K562 (cell line): ENCODE measurements at regions not wholly inside any gene's neighbourhood (a gene's known extent, or its start where the extent isn't known, plus 50 kb on each side); places are given as distances from the start of the nearest gene placed in this dataset.

Experiments used
- ATAC-seq: fragments of 200-7000 bp; cut with Tn5 transposase; 3 replicates; pipeline ENCODE4 v1.9.1; 2020; ENCODE audit warnings: moderate library complexity
- BruUV-seq: library from RNA; stranded (reverse); fragments of 400-500 nt; replicated peaks from 2 replicates; lab custom pipeline; 2021; lab: Mats Ljungman, UMichigan
- CTCF ChIA-PET: fragments of 300-600 bp; formaldehyde crosslinking; extraction: SDS; loops from one replicate; lab custom pipeline; 2021; ENCODE audit warnings: low intra/inter-chr PET ratio; lab: Yijun Ruan, JAX
- POLR2A ChIA-PET: fragments of 300-600, 350-650 bp; sonication (Branson Sonifier 250); formaldehyde crosslinking; extraction: SDS; loops from one replicate; lab custom pipeline; 2021; ENCODE audit warnings: antibody characterized with exemption, inconsistent platforms; lab: Yijun Ruan, JAX
- DNase-seq, 4 experiments: peaks; one replicate each; pipeline versions ENCODE4 v3.0.0 to v3.0.0-alpha.2; 2011 to 2018; ENCODE audit warnings: low spot score in 3 of 4, mixed read lengths in 3 of 4; ENCODE audit errors: extremely low read depth in 1 of 4
- FAIRE-seq: peaks from 2 replicates; lab custom pipeline; 2011; peaks lifted over from hg19 to GRCh38; lab: Jason Lieb, UNC
- H2AFZ ChIP-seq: 2 replicates; pipeline ENCODE4 v1.6.0; 2011; ENCODE audit warnings: low read depth, low read length, control low read depth, inconsistent platforms
- H3K27ac ChIP-seq: fragments of 200-600 bp; 3 replicates; pipeline ENCODE4 v1.8.0; 2011; ENCODE audit warnings: low read depth, mild to moderate bottlenecking, control low read depth, inconsistent platforms, low read length, moderate library complexity, mixed read lengths; ENCODE audit errors: extremely low read depth
- H3K27me3 ChIP-seq, 2 experiments: fragments of 300-600 bp in 1 of 2; 2 replicates in 1 of 2; 3 replicates in 1 of 2; pipeline versions ENCODE4 v1.6.0 to v1.8.0; 2011; ENCODE audit warnings: inconsistent platforms in 2 of 2, low read length in 2 of 2, mild to moderate bottlenecking in 1 of 2, mixed read lengths in 1 of 2, moderate library complexity in 1 of 2; ENCODE audit not compliant: control insufficient read depth in 2 of 2, insufficient read depth in 2 of 2
- H3K36me3 ChIP-seq: fragments of 300-600 bp; 3 replicates; pipeline ENCODE4 v1.8.0; 2011; ENCODE audit warnings: mild to moderate bottlenecking, low read length, inconsistent platforms; ENCODE audit not compliant: control insufficient read depth, insufficient read depth
- H3K4me1 ChIP-seq, 2 experiments: fragments of 200-600 bp in 1 of 2; replicated peaks in 1 of 2; 2 replicates in 1 of 2; 3 replicates in 1 of 2; pipeline versions ENCODE4 v1.5.1 to v1.8.0; 2011; ENCODE audit warnings: inconsistent platforms in 2 of 2, low read length in 2 of 2, mild to moderate bottlenecking in 1 of 2, mixed read lengths in 1 of 2, moderate library complexity in 1 of 2; ENCODE audit not compliant: control insufficient read depth in 2 of 2, insufficient read depth in 2 of 2
- H3K4me2 ChIP-seq: 2 replicates; pipeline ENCODE4 v1.6.1; 2011; ENCODE audit warnings: low read length, control low read depth, inconsistent platforms, mixed read lengths; ENCODE audit not compliant: insufficient read depth
- H3K4me3 ChIP-seq: fragments of 200-600 bp; sonication (generic), shearing (Covaris generic); 2 replicates; pipeline ENCODE4 v1.5.1; 2016; ENCODE audit warnings: control low read depth, inconsistent platforms
- H3K79me2 ChIP-seq: fragments of 200-600 bp; 3 replicates; pipeline ENCODE4 v1.8.0; 2011; ENCODE audit warnings: low read length, inconsistent platforms; ENCODE audit not compliant: control insufficient read depth, insufficient read depth
- H3K9ac ChIP-seq, 2 experiments: 2 replicates each; pipeline versions ENCODE4 v1.6.0 to v1.6.1; 2011; ENCODE audit warnings: low read depth in 2 of 2, low read length in 2 of 2, control low read depth in 1 of 2, inconsistent platforms in 1 of 2, mild to moderate bottlenecking in 1 of 2, mixed read lengths in 1 of 2; ENCODE audit not compliant: insufficient read depth in 1 of 2
- H3K9me1 ChIP-seq: one replicate; pipeline ENCODE4 v1.6.0; 2011; ENCODE audit warnings: inconsistent platforms, mild to moderate bottlenecking, low read length, moderate library complexity; ENCODE audit not compliant: control insufficient read depth, insufficient read depth
- H3K9me3 ChIP-seq: replicated peaks from 2 replicates; pipeline ENCODE4 v1.5.1; 2011; ENCODE audit warnings: low read depth, low read length, inconsistent platforms; ENCODE audit not compliant: control insufficient read depth, insufficient read depth
- H4K20me1 ChIP-seq: replicated peaks from 2 replicates; pipeline ENCODE4 v1.6.1; 2011; ENCODE audit warnings: low read length, inconsistent platforms, mixed read lengths; ENCODE audit not compliant: control insufficient read depth, insufficient read depth
- BRD9 ChIP-seq: fragments of 450-650 bp; IDR thresholded peaks from 2 replicates; pipeline ENCODE4 v1.6.1; 2018; ENCODE audit warnings: low read depth; ENCODE audit not compliant: partially characterized antibody
- NFIX ChIP-seq: fragments of 250-450 bp; sonication (Bioruptor Pico); IDR thresholded peaks from 2 replicates; pipeline ENCODE4 v1.4.0; 2020; ENCODE audit warnings: low read depth, mild to moderate bottlenecking, moderate library complexity
- PHF8 ChIP-seq: fragments of 200-600 bp; sonication (generic); IDR thresholded peaks from 2 replicates; pipeline ENCODE4 v1.6.1; 2012; ENCODE audit warnings: mixed run types, mild to moderate bottlenecking, inconsistent platforms, low read length, moderate library complexity, borderline replicate concordance
- PPARD ChIP-seq: fragments of 250-450 bp; sonication (Bioruptor Pico); IDR thresholded peaks from 2 replicates; pipeline ENCODE4 v1.8.0; 2022; ENCODE audit warnings: inconsistent platforms, mild to moderate bottlenecking, moderate library complexity
- PRMT5 ChIP-seq: sonication (generic); formaldehyde crosslinking; IDR thresholded peaks from 2 replicates; pipeline ENCODE4 v1.5.0; 2020; ENCODE audit warnings: missing genetic modification reagents
- SIN3A ChIP-seq, 2 experiments: fragments of 150-350 bp in 1 of 2; IDR thresholded peaks; 2 replicates each; pipeline ENCODE4 v1.6.1; 2011 to 2016; ENCODE audit warnings: borderline replicate concordance in 2 of 2, low read depth in 2 of 2, low read length in 2 of 2, mild to moderate bottlenecking in 2 of 2, moderate library complexity in 2 of 2; ENCODE audit not compliant: control insufficient read depth in 1 of 2
- SIX5 ChIP-seq, 2 experiments: IDR thresholded peaks; 2 replicates each; pipeline ENCODE4 v1.6.1; 2011; ENCODE audit warnings: low read length in 2 of 2, borderline replicate concordance in 1 of 2, low read depth in 1 of 2, mild to moderate bottlenecking in 1 of 2, moderate library complexity in 1 of 2; ENCODE audit not compliant: insufficient read depth in 1 of 2
- SRSF7 ChIP-seq: fragments of 200-400 bp; formaldehyde crosslinking; optimal IDR thresholded peaks from 2 replicates; pipeline ENCODE3; 2017; ENCODE audit warnings: mild to moderate bottlenecking, low read depth, low read length
- TBP ChIP-seq: optimal IDR thresholded peaks from 2 replicates; pipeline ENCODE3; 2011; ENCODE audit warnings: low read depth, low read length, improper control_type of control experiment
- XRCC5 ChIP-seq: fragments of 200-400 bp; formaldehyde crosslinking; IDR thresholded peaks from 2 replicates; pipeline ENCODE4 v1.6.1; 2017; ENCODE audit warnings: low read depth, mild to moderate bottlenecking, low read length
- ZNF24 ChIP-seq: fragments of 450-650 bp; IDR thresholded peaks from 2 replicates; pipeline ENCODE4 v1.6.1; 2016
- ZNF316 ChIP-seq: fragments of 450-650 bp; IDR thresholded peaks from 2 replicates; pipeline ENCODE4 v1.6.1; 2016
- in situ Hi-C: fragments of 300-500 bp; cut with MboI; formaldehyde crosslinking; loops from 4 replicates; pipeline ENCODE4 v1.15.0; 2018; ENCODE audit warnings: inconsistent platforms, mixed read lengths
- intact Hi-C: fragments of 100-400 bp; cut with micrococcal nuclease; formaldehyde crosslinking; loops from 2 replicates; pipeline ENCODE4 v1.14.2; 2022

GRCh38 chr1:105684714-105685113, 1371.8 kb upstream of the PRMT6 start:
- H3K4me3 ChIP-seq: no peak overlapping the region
- H2AFZ ChIP-seq: no peak overlapping the region
- H3K4me2 ChIP-seq: no peak overlapping the region
- in situ Hi-C loops (no loop called here), intact Hi-C loops (no loop called here)
- no peak for DNase-seq
- CTCF ChIA-PET: no interaction called here
- H3K27ac ChIP-seq: no peak overlapping the region
- H3K27me3 ChIP-seq: no peaks in the 10 kb centered on the region
- H3K9me1 ChIP-seq: no peaks in the 10 kb centered on the region
- POLR2A ChIA-PET: no interaction called here
- ATAC-seq: no peak
- H3K4me1 ChIP-seq: no peaks in the 10 kb centered on the region
- no peaks in the 10 kb centered on the region for H3K79me2 ChIP-seq
- H3K36me3 ChIP-seq: no peaks in the 10 kb centered on the region
- TF ChIP-seq PRMT5 (CRISPR knock-in tag): no peak
- TF ChIP-seq TBP: no peak
- no peak for TF ChIP-seq ZNF24
- TF ChIP-seq PHF8: no peak
- no peak for TF ChIP-seq BRD9
- no peak for TF ChIP-seq PPARD (CRISPR knock-in tag)
- no peak for TF ChIP-seq SRSF7
- TF ChIP-seq NFIX (CRISPR knock-in tag): no peak
- TF ChIP-seq XRCC5: no peak
- TF ChIP-seq ZNF316: no peak
- no peak for TF ChIP-seq SIX5 (IDR thresholded peaks at IDR 0.05; ENCODE audit: borderline replicate concordance in 1 of 2, insufficient read depth in 1 of 2, low read depth in 1 of 2, low read length in 2 of 2)
- TF ChIP-seq SIN3A (IDR thresholded peaks at IDR 0.05; ENCODE audit: borderline replicate concordance in 2 of 2, control insufficient read depth in 1 of 2, low read depth in 2 of 2, low read length in 2 of 2): no peak
- FAIRE-seq: no peak
- no peak overlapping the region for H3K9ac ChIP-seq
- BruUV-seq: no TSS peak
- no peaks in the 10 kb centered on the region for H3K9me3 ChIP-seq
- H4K20me1 ChIP-seq: no peaks in the 10 kb centered on the region
